ENCODE measurements at regions not wholly inside any gene's neighbourhood (a gene's known extent, or its start where the extent isn't known, plus 50 kb on each side); places are given as distances from the start of the nearest gene placed in this dataset.

DNA sequence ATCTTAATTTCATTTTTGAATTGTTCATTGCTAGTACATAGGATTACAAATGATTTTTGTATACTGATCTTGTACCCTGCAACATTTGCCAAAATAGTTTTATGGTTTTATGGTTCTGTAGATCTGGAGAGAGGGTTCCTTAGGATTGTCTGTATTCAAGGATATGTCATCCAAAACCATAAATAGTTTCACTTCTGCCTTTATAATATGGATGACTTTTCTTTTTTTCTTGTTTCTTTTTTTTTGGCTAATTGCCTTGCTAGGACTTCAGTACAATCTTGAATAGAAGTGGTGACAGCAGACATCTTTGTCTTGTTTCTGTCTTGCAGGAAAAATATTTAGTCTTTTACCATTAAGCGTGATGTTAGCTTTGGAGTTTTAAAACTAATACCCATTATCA is 383.9 kb upstream of the HS6ST1 start:
- in situ Hi-C loops (cut with MboI; ENCODE audit: low sequenced_read_pairs) = no loop called here

DNA sequence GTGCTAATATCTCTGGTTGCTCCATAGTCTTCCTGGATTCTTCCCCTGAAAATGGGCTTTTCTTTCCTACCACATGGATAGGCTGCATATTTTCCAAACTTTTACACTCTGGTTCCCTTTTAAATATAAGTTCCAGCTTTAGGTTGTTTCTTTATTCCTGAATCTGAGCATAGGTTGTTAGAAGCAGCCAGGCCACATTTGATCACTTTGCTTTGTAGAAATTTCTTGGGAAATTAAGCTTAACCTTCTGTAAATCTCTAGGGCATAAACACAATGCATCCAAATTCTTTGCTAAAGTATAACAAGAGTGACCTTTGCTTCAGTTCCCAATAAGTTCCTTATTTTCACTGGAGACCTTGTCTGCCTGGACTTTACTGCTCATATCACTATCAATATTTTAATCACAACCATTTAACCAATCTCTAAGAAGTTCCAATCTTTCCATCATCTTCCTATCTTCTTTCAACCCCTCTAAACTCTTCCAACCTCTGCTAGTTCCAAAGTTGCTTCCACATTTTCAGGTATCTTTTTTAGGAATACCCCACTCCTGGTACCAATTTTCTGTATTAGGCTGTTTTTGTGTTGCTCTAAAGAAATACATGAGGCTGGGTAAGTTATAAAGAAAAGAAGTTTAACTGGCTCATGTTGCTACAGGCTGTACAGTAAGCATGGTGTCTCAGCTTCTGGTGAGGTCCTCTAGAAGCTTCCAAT is 389.6 kb upstream of the HS6ST1 start:
- in situ Hi-C loops (cut with MboI; ENCODE audit: low sequenced_read_pairs) = no loop called here

DNA sequence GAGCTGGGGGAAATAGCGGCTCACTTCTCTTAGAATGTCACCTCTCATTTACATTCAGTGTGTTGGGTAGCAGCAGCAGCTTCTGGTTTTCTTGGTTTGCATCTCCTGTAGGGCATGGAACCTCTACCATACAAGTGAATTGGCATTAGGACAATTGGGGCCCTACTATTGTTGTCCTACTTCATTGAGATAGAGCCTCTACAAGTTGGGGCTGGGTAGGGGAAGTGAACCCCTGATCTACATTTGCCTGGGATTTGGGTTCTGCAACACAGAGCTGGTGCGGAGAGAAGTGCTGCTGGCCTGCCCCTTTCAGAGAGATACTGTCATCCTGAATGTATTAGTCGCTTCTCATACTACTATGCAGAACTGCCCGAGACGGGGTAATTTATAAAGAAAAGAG is 391.6 kb upstream of the HS6ST1 start:
- in situ Hi-C loops (cut with MboI; ENCODE audit: low sequenced_read_pairs) = no loop called here

DNA sequence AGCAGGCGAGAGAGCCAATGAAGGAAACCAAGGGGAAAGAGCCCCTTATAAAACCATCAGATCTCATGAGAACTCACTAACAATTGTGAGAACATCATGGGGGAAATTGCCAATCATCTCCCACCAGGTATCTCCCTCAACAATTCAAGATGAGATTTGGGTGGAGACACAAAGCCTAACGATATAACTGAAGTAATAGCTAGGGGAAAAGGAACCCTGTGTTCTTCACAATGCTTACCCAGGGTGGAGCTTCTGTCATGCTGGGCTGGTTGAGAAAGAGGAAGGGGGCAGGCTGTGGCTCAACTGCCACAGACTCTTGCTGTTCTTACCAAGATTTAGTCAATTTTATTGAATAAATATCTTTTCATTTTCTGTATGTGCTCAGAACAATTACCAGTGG is 392.1 kb upstream of the HS6ST1 start:
- in situ Hi-C loops (cut with MboI; ENCODE audit: low sequenced_read_pairs) = no loop called here

DNA sequence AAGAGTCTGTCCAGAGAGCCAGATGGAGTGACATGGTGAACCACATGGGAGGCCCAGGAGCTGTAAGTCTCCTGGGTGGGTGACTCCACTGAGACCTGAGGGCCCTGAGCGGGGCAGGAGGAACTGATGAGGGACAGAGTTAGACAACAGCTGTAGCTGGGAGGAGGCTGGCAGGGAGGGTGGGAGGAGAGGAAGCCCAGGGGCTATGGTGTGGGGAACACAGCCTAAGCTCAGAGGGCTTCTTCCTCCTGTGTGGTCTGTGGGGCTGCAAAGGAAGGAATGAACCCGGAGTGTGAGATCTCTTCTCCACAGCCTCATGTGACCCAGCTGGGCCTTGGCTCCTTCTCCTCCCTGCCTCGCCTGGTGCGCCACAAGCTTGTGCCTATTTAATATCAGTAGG is 395.6 kb upstream of the HS6ST1 start:
- in situ Hi-C loops (cut with MboI; ENCODE audit: low sequenced_read_pairs) = no loop called here

DNA sequence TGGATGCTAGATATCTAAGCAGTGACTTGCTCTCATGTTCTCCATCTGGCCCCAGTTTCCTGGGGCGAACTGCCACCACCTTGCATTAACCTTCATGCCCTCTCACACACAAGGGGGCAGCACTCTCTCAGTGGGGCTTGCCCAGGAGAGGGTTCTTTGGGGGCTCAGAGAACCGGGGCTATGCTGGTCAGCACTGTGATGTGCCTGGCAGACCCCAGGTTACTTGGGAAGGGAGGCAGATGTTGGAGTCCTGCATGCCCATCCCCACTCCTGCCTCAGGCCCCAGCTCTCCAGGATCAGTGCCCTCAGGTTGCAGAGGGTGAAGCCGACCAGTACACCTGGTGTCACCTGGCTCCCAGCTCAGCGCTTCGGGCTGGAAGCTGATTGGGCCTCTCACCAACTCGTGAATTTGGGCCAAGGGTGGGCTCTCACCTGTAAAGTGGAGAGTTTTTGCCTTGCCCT is 396.2 kb upstream of the HS6ST1 start:
- in situ Hi-C loops (cut with MboI; ENCODE audit: low sequenced_read_pairs) = no loop called here

DNA sequence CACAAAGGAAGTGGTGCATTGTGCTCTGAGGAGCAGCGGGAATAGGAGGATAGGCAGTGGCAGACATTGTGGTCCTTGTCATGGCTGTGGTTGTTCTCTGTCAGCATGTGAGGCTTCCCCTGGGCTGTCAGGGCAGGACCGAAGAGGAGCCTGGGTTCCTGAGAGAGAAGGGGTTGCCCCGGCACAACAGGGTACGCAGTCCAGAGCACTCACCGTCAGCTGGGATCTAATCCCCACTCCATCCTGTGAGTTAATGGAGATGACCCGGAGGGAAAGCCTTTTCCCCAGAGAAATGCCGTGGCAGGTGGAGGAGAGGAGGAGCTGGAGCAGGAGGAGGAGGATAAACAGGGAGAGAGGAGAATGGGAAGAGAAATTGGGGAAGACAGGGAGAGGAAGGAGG is 396.7 kb upstream of the HS6ST1 start:
- in situ Hi-C loops (cut with MboI; ENCODE audit: low sequenced_read_pairs) = no loop called here

DNA sequence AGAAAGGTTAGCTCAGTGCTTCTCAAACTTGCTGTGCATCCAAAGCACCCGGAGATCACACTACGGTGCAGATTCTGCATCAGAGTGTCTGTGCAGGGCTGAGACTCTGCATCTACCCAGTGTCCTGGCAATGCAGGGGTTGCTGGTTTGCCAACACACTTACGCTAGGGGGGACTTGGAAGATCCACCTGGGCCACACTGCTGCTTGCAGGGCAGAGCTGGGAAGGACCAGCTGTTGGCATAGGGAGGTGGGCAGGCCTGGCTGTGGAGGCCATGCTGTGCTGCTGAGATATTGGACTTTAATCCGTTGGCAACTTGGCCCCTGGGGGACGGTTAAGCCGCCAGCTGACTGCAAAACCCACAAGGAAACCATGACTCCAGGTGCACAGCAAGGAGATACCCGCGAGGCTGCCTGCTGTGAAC is 397.6 kb upstream of the HS6ST1 start:
- in situ Hi-C loops (cut with MboI; ENCODE audit: low sequenced_read_pairs) = no loop called here

DNA sequence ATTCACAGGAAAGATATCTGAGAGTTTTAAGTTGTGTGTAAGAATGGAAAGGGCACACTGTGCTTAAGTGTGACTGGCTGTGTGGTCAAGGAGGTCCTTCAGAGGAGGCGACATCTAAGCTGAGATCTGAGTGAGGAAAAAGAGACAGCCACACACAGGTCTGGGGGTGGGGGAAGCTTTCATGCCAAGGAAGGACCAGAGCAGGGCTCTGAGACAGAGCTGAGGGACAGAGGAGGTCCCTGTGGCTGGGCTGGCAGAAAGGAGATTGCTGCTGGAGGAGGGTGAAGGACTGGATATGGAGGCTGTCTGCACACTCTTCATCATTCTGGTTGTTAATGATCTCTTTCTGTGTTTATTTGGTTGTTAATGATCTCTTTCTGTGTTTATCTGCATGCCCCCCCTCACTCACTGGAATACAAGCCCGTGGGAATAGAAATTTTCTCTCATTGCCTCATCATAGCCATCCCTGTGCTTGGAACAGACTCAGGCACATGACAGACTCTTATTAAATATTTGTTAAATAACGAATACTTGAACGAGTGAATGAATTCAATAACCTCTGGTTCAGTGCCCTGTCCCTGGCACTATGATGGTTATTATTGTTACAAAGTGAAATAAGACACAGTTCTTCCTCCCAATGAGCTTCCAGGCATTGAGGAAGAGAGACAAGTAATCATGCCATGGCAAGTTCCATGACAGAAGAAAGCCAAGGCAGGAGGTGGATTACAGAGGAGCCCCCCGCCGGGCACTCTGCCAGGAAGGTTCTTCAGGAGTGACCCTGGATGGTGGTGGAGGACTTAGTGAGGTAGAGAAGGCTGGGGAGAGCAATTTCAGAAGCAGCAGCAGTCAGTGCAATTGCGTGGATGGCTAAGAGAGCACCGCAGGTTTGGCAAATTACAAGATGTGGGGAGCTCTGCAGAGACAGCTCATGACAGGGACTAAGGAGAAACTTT is 399.4 kb upstream of the HS6ST1 start:
- in situ Hi-C loops (cut with MboI; ENCODE audit: low sequenced_read_pairs) = no loop called here

DNA sequence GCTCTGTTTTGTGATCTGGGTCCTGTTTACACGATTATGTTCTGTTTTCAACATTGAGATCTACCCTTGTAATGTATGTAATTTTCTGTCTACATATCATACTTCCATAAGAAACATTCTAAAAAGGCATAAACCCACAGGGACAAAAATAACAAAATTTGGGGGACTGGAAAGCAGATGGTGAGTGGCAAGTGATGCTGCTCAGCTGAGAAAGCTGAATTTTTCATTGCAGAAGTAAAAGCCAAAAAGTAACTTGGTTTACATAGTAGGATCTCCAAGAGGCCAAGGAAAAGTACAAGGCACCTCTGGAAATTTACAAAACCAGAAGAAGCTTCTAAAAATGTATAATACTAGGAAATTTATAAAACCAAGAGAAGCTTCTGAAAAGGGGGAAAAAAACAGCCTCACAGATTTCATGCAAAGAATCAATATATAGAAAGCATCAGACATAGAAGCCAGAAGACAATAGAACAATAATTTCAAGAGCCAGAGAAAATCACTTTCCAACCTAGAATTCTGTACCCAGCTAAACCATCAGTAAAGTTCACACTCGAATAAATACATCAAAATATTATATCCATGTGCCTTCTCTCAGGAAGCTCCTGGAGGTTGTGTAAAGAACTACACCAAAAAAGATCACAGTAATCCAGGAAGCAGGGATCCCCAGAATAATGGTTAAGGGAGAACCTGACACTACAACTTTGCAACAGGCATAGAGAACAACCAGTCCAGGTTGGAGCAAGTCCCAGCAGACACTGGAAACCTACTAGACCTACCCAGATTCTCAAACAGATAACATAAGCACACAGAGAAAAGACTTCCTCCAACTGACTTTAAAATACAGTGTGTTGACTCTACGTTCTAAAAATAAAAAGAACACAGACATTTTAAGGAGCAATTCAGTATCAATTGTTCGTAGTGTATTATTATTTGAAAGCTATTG is 401.7 kb upstream of the HS6ST1 start:
- in situ Hi-C loops (cut with MboI; ENCODE audit: low sequenced_read_pairs) = no loop called here

DNA sequence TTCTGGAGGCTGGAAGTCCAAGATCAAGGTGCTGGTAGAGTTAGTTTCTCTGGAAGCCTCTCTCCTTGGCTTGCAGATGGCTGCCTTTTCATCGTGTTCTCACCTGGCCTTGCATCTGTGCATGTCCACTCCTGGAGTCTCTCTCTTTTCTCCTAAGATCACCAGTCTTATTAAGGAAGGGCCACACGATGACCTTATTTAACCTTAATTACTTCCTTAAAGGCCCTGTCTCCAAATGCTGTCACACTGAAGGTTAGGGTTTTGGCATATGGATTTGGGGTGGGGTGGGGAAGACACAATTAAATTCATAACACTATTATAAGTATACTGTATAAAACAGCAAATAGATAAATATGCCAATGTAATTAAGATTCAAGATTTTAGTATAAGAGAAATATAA is 402.4 kb upstream of the HS6ST1 start:
- in situ Hi-C loops (cut with MboI; ENCODE audit: low sequenced_read_pairs) = no loop called here

DNA sequence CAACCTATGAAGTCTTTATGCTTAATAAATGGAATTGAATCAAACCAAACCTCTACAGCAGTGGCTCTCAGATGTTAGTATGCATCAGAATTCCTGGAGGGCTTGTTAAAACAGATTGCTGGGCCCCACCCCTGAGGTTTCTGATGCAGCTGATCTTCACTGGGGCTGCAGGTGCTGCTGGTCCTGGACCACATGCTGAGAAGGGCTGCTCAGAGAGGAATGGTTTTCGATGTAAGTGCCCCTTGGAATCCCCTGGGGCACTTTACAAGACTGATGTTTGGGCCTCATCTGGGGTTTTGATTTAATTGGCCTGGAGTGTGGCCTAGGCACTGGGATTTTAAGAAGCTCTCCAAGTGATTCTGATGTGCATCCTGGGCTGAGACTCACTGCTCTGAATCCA is 403.8 kb upstream of the HS6ST1 start:
- in situ Hi-C loops (cut with MboI; ENCODE audit: low sequenced_read_pairs) = no loop called here

DNA sequence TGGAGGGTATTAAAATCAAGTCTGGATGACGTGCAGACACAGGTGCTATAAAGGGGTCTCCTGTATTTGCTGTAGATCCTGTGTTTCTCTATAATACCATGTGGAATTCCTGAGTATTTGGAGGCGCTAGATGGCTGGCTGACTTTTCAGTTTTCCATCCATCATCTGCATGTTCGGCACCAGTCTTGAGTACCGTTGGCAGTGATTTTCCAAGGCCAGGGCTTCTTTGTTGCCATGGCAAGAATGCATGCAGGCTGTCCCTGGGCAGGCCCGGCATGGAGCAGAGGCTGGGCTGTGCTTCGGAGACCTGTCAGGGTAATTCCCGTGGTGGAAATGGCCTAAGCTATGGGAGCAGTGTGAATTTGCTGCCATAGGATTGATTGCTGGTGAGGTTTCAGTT is 405.9 kb upstream of the HS6ST1 start:
- in situ Hi-C loops (cut with MboI; ENCODE audit: low sequenced_read_pairs) = no loop called here

DNA sequence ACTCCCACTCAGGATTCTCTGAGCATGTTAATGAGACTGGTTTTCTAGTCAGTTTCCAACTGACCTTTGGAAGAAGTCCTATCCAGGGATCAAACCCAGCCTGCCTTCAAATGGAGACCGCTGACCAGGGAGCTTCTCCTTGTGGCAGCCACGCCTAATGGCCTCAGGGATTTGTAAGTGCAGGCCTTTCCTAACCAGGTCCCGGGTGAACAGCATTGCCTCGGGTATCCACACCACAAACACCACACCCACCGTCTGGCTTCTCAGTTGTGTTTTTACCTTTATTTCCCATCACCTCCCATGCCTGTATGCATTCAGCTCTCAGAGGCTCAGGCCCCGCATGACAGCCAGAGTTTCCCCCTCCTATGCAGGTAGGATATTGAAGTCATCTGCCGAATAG is 406.3 kb upstream of the HS6ST1 start:
- in situ Hi-C loops (cut with MboI; ENCODE audit: low sequenced_read_pairs) = no loop called here

DNA sequence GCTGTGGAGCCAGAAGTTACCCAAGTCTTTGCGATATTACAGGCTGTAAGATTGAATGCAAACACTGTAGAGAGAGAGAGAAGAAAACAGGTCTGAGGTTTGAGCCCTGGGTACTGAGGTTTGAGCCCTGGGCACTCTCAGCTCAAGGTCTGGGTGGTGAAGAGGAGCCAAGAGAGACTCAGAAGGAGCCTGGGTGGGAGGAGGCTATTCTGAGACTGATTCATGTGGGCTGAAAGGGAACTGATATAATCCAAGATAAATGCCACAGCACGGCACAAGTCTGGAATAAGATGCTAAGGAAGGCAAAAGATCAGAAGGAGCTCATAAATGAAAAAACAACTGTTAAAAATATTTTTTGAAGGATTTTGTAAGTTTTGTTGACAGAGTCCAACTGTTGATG is 407.6 kb upstream of the HS6ST1 start:
- in situ Hi-C loops (cut with MboI; ENCODE audit: low sequenced_read_pairs) = no loop called here

DNA sequence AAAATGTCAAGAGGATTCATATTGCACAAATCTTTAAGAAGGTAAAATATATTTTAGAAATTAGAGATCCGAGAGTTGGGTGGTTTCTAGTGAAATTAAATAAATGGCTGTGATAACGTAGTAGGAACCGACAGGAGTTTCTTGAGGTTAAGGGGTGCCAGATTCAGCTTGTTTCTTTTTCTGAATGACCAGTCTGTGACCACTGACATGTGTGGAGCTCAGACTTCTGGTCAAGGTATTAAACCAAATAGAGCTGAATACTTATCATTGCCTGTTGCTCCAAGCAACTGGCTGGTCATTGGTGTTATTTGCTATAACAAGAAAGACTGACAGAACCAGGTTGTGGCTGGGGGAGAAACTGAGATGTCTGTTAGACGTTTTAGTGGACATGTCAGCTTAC is 408.2 kb upstream of the HS6ST1 start:
- in situ Hi-C loops (cut with MboI; ENCODE audit: low sequenced_read_pairs) = no loop called here

DNA sequence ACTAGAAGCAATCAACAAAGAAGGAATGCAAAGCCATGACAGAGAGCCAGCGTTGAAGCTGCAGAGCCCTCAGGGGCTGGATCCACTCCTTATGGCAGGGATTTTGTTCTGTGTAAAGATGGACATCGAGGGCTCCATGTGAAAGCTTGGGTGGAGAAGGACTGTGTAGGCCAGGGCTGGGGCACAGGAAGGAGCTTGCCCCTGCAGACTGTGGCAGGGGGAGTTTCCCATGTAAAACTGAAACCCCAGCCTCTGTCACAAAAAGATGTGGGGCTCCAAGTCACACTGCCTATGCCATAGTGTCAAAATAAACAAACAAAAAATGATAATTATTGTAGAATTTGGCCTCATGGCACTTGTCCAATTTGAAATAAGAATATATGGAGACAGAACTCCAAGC is 408.7 kb upstream of the HS6ST1 start:
- in situ Hi-C loops (cut with MboI; ENCODE audit: low sequenced_read_pairs) = no loop called here

DNA sequence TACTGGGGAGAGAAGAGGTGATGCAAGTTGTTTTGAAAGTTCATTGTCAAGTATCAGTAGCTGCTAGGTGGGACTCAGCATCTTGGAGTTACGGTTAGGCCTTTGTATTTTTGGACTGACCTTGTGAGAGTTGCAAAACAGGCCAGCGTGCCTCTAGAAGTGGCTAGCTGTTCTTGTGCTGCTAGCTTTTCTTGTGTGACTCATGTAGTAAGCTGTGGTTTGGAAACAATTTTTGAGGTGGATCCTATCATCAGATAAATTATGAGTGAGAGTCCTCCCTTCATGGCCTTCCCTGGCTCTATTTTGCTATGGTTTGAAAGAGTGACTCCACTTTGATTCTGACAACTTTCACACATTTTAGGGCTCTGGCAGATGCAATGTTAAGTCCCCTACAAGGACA is 409.2 kb upstream of the HS6ST1 start:
- in situ Hi-C loops (cut with MboI; ENCODE audit: low sequenced_read_pairs) = no loop called here

DNA sequence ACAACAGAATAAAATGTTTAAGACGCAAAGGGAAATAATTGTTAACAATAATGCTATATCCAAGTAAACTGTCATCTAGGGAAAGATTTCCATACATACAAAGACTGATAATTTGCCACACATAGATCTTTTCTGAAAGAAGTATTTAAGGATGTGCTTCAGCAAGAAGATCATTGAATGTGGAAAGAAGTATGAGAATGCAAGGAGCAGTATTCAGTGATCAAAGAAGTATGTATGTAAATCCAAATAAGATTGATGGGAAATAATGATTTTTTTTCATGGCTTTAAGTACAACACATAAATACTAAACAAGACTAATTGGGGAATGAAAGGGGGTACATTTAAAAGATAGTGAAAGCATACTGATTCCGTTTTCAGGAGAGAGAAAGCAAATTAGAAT is 410.4 kb upstream of the HS6ST1 start:
- in situ Hi-C loops (cut with MboI; ENCODE audit: low sequenced_read_pairs) = no loop called here

DNA sequence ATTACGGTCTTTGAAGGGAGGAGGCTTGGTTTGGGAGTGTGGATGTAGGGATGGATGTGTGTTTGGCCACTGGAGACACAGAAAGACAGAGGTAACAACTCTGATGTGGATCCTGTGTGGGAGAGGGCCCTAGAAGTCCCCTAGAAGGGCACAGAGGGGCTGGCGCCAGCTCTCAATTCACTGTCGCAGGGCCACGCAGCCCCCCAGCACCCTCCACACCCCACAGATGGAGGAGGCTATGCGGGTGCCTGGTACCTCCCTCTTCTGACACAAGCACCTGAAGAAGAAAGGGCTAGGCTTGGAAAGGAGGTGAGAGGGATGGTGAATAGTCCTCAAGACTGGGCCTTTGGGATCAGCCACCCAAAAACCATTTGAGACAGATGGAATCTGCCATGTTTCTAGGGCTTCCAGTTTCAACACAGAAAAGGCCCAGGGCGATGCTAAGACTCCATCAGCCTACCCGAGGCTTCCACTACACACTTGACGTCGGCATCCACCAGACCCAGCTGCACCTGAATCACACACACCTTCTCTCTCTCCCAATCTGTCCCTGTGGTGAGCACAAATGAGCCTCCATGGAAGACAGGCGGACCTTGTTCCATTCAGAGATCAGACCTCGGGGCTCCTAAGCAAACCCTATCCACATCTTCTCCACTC is 413.5 kb upstream of the HS6ST1 start:
- in situ Hi-C loops (cut with MboI; ENCODE audit: low sequenced_read_pairs) = no loop called here

Measured in HL-60/S4 (cell line).